Urothelium cell line (cell line): ENCODE measurements at regions not wholly inside any gene's neighbourhood (a gene's known extent, or its start where the extent isn't known, plus 50 kb on each side); places are given as distances from the start of the nearest gene placed in this dataset.
"Not testable (repeated sequence)": the region's sequence is repeated elsewhere in the genome, so short reads cannot be mapped to it uniquely, and the experiment has no call there.

Experiments used
- DNase-seq: peaks from one replicate; pipeline ENCODE4 v3.0.0; 2011; ENCODE audit warnings: low spot score, mixed read lengths
- FAIRE-seq: peaks from 2 replicates; lab custom pipeline; 2011; peaks lifted over from hg19 to GRCh38; lab: Jason Lieb, UNC

DNA sequence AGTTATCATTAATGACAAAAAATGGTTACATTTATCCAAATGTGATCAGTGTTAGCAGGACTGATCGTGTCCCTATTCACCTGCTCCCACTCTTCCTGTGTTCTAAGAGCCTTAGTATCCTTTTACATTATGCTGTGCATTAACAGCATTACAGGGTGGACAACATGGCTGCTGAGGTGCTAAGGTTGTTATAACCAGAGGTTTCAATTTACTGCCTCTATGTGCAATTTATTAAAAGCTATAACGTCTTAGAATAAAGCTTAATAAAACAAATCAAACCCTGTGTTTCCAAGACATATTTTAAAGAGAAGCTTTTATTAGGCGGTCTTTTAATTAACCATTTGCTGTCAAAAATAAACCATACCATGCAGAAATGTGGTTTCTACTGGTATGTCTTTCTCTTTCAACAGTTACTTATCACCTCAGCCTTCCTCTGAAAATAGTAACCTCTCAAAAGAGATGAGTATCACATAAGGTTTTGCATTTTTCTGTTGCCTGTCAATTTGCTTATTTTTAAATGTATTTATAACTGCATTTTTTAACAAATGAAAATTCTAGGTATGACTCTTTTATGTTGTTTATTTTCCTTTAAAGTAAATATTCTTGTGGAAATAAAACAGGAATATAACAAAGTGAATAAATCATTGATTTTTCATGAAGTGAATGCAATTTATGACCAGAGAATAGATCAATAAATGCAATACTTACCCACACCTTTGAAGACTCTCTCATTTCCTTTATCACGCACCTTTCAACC, 849.8 kb upstream of the SORCS1 start:
- no peak for DNase-seq
- no peak for FAIRE-seq

DNA sequence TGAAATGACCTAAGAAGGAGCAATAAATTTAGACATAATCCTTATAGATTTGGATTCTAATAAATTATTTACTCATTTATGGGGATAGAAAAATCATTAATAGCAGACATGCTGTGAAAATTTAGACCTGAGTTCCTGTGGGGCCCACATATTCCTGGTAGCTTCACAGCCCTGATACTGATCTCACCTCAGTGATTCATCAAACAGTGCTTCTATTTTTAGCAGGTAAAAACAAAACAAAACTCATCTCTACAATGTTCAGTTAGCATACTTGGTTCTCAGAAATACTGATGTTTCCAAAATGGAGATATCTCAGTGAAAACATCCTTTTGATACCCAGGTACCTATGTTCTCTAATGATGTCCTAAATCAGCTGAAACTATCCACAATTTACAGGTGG, 841.1 kb upstream of the SORCS1 start:
- no peak for DNase-seq
- no peak for FAIRE-seq

DNA sequence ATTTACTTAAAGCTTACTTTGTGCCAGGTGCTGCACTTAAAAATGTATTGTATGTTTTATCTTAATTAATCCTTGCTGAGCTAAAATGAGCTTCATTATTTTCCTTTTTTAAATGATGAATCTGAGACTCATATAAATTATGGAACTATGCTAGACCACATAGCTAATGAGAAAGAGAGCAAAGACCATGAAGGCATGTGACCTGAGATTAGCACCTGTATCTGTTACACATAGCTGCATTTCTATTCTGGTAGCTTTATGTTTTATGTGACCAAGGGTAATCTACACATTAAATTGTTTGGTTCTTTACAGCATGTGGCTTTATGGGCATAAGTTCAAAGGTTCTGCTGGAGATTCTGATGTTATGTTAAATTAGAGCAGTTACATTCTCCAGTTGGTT, 839.1 kb upstream of the SORCS1 start:
- no peak for DNase-seq
- FAIRE-seq: no peak

DNA sequence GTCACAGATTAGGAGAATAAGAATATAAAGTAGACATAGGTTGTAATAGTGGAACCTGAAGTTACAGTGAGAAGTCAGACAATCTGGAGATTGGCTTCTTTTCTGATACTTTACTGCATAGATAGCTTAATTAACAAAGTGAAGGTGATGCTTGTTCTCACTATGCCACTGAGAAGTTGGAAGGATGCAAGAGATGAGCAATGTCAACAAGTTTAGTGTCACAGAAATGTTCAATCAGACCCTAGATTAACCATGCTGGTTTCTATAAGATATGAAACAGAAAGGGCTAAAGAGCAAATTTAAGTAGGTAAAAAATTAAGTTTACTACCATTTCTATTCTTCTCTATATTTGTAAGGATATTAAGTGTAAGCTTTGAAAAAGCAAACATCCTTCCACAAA, 838.6 kb upstream of the SORCS1 start:
- FAIRE-seq (no peak), DNase-seq (no peak)

DNA sequence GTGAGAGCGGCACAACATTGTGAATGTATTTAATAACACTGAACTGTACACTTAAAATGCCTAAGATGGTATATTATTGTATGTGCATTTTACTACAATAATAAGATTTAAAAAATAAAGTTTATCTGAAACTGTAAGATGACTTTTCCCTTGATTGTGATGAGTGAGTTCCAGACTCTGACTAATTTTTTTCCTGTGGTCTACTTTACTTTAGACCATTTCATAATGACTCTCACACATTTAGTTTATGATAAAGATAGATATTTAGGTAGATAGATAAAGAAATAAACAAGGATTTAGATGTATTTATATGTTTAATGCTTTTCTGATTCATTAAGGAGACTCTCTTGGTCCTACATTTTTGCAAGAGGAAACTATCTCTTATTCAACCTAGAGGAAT, 835.9 kb upstream of the SORCS1 start:
- DNase-seq: no peak
- no peak for FAIRE-seq

DNA sequence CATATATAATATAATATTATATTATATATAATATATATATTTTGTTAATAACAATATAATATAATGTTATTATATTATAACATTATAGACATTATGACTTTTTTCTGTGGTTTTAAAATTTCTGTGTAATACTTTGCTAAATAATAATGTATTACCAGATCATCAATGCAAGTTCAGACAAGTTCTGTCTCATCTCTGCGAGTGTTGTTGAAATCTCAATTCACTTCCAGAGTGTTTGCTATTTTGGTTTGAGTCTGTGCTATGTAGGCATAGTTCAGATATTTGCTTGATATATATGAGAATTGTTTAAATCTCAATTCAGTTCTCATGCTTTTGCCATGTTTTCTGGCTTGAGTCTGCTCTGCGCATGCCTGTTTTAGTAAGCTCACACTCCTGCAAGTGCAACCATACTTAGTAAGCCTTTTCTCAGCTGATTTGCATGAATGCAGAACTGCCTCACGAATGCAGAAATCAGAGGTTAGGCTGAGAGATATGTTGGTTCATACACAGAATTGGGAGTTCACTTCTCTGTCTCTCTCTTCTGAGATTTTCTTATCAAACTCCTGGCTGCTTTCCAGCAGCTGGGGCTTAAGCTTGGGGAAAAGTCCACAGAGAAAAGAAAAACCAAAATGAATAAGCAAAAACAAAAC, 830.2 kb upstream of the SORCS1 start:
- FAIRE-seq (no peak), DNase-seq (no peak)

DNA sequence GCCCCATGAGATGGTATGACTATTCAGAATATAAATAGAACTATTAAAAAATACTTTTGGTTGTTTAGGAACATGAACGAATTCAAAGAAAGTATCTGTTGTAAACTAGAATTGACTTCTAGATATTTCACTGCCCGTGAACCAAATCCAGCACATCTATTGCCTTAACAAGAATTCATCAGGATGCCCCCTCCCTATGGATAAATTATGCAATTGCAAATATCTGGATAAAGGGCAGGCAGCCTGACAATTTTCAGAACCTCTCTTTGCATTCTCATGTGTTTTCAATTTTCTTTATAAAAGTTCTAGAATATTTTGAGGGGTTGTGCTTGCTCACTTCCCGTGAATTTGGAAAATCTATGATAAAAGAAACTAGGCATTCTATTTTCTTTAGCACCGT, 822.1 kb upstream of the SORCS1 start:
- FAIRE-seq (no peak), DNase-seq (no peak)

DNA sequence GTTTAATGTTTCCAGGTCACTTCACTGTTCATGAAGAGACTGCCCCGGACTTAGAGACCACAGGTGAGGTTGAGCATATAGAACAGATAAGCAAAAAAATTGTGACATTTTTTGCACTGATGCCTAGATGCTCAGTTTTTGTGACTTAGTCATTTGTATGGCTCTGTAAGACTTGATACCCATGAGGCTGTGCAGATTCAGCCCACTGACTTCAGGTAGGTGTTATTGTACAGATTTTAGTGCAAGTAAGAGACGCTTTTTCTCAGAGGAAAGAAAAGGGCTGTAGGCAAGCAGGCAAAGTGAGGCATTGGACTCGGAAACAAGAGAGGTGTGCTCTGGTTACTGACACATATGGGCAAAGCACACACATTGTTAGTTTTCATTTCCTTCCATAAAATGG, 820.1 kb upstream of the SORCS1 start:
- FAIRE-seq (no peak), DNase-seq (no peak)

DNA sequence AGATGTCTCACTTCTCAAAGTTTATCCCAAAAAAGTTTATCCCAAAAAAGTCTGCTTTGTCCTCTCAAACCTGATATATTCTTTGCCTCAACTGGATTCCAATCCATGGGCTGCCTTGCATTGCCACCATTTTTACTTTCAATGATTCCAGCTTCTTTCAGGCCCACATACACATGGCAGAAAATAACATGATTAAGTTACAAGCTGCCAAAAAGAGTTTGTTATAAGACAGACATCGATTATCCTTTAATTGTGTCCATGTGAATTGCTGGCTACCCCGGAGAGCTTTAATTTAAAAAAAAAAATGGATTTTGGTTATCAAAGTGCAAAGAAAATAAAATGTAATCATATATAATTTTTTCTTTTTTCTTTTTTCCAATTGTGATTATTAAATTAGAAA, 819.6 kb upstream of the SORCS1 start:
- no peak for DNase-seq
- FAIRE-seq: no peak

DNA sequence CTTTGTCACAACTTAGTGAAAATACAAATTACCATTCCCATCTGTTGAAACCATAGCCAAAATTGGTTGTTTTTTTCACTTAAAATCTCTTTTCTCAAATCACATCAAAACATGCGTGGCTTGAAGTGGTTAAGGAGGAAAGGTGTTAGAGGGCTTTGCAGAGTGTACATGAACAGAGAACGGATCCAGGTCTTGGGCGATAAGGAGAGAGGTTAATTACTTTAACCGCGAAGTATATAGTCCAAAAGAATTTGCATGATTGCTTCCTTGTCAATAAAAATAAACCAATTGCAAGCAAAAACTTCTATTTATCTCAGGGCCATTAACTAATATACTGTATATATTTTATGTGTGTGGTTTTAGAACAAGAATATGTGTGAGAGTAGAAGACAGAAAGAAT, 813.9 kb upstream of the SORCS1 start:
- DNase-seq (no peak), FAIRE-seq (no peak)

DNA sequence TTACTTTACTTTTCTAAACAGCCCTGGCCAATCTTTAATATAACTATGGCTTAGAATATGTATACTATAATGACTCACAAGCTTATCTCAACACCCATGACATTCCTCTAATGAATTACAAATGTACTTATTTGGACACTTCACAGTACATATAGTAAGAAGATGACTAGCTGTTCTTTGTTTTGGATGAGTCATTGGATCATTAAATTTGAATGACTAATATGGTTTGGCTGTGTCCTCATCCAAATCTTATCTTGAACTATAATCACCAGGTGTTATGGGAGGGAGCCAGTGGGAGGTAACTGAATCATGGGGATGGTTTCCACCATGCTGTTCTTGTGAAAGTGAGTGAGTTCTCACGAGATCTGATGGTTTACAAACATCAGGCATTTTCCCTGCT, 807.5 kb upstream of the SORCS1 start:
- DNase-seq (peak; percentile 16), FAIRE-seq (peak; percentile 82)

DNA sequence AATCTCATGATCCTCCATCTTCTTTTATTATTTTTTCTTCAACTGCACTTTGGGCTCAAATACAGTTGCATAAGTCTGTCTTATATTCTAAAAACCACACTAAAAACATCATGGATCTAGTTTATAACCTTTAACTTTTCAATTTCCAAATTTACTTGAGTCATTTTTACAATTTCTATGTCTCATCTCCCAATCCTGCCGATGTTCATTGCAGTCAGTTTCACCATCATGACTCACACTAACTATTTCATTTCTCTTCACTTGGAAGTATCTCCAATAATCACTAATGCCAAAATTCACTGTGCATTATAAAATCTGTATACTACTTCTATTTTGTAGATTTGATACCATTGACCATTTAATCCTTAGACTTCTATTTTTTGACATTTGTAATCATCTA, 806.9 kb upstream of the SORCS1 start:
- no peak for FAIRE-seq
- DNase-seq: no peak

DNA sequence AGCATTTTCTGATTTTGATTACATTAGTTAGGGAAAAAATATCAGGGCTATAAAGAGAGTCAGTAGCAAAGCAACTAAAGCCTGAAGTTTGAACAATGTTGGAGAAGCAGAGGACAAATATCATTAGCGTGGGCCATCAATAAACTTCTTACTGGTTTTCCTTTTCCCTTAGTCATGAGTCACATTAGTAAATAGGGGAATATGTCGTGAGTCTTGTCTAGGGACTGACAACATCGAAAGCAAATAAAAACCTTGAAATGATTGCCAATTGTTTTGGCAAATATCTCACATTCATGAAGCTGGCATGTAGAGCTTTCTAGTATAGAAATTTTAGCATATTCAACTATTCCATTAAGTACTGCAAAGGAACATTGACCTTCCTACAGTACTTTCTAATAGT, 806.0 kb upstream of the SORCS1 start:
- no peak for FAIRE-seq

DNA sequence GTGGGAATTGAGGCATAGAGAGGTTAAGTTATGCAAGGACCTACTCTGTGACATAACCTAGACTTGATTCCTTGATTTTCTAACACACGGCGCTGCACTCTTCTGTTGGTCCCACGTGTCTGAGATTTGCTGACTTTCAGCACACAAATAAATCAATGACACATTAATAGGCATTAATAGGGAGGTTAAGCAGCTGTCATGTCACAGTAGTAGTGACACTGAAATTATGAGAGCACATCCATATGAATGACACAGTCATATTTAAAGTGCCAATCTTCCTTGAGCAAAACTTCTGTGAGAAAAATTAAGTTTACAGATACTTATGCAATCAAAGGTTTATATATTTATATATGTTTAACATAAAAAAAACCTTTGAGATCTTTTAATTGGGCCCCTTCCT, 805.4 kb upstream of the SORCS1 start:
- FAIRE-seq (no peak), DNase-seq (no peak)

More for the DNA sequence above, 806.0 kb upstream of the SORCS1 start:
- DNase-seq: no peak

DNA sequence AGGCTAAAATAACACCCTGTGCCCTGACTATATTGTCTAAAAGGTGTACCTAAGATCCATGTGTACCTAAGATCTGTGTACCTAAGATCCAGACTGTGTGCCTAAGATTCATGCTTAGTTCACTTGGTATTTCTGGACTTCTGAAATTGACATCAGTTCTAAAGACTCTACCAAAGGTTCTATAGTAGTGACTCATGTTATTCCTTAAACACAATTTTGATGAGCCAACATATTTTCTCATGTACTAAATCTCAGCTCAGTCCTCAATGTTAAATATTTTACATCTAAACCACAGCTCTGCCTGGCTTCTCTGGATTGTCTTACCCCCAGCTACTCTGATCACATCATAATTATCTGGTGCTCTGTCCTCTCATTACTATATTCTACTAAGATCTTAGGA, 802.3 kb upstream of the SORCS1 start:
- FAIRE-seq (no peak), DNase-seq (no peak)

DNA sequence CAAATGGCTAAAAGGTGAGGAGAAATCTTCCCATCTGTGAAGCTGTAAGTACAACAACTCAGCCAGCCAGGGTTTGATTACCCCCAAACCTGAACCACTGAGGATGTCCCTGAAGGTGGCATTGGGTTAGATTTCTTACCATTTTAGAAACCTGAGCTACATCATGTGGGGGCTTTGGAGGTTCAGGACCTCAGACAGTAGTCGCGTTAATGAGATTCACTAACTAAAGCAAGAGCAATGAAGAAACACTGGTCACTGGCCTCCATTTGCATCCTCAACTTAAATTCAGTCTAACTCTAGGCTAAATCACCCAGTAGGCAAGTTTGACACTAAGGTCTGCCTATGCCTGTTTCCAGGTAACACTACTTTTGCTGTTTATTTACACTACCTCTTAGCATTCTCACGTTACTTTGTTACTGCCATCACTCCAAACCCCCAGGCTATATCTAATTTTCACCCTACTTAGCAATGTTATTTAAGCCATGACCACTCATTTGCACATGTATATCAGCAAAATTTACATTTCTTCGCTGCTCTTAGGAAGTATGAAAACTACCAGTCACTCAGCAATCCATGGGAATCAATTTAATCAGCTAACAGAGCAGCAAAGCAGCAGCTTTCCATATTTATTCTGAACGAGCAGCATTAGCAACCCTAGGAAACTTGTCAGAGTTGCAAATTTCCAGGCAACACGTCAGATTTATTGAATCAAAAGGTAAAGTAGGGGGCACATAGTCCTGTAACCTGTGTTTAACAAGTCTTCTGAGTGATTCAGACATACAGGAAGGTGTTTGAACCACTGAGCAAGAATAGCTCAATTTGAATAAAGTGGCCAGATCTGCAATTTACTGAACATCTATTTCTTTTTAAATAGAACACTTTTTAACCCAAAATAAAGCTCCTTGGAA, 788.4 kb upstream of the SORCS1 start:
- FAIRE-seq (no peak), DNase-seq (no peak)

DNA sequence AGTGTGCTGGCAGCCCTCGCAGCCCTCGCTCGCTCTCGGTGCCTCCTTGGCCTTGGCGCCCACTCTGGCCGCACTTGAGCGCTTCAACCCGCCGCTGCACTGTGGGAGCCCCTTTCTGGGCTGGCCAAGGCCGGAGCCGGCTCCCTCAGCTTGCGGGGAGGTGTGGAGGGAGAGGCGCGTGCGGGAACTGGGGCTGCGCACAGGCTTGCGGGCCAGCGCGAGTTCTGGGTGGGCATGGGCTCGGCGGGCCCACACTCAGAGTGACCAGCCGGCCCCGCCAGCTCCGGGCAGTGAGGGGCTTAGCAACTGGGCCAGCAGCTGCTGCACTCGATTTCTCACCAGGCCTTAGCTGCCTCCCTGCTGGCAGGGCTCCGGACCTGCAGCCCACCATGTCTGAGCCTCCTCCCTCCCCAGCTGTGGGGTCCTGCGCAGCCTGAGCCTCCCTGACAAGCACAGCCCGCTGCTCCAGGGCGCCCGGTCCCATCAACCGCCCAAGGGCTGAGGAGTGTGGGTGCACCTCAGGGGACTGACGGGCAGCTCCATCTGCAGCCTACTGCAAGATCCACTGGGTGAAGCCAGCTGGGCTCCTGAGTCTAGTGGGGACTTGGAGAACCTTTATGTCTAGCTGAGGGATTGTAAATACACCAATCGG, 786.0 kb upstream of the SORCS1 start:
- not testable (repeated sequence) for FAIRE-seq, DNase-seq

DNA sequence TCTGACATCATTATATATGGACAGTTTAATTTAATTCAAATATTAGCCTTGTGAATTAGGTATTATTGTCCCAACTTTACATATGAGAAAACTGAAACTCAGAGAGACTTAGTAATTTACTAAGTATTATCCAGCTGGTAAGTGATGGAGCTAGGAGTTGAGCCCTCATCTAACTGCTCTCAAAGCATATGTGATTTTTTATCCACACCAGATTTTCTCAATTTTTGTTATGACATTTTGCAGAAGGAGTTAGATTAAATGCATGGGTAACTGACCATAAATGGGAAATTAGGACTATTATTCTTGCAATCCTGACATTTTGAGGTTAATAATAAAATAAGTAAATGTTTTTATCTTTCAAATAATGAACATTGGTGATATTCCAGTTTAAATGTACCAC, 778.3 kb upstream of the SORCS1 start:
- FAIRE-seq (no peak), DNase-seq (no peak)

DNA sequence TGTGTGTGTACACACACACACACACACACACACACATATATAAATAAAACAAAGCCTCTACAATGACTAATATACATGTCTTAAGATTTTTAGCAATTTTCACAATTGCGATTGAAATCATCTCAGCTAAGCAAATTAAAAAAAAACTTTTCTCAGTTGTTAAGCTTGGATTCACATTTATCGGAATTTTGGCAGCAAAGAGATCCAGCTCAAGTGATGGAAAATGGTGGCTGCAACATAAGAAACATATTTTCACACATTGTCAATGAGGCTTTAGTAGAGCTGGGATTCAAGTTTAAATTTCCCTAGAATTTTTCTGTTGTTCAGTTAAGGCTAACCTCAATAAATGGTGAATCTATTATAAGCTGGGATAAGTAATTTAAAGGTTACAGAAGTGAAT, 768.6 kb upstream of the SORCS1 start:
- DNase-seq (no peak), FAIRE-seq (no peak)

DNA sequence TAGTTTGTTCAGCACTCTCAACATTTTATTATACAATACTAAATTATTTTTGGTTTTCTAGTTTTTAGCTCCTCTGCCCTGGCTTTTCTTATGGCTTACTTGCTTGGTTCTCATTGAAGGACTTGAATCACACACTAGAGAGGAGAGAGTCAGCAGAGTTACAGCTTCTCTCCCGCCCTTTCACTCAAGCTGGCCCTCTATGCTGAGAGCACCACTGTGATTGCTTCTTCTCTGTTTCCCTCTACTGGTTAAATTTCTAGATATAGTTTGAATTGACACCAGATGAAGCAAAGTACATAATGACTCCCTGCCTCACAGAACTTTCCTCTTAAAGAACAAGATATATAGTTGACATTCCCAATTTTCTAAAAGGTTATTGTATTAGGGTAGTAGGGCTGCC, 767.3 kb upstream of the SORCS1 start:
- no peak for FAIRE-seq
- DNase-seq: no peak

DNA sequence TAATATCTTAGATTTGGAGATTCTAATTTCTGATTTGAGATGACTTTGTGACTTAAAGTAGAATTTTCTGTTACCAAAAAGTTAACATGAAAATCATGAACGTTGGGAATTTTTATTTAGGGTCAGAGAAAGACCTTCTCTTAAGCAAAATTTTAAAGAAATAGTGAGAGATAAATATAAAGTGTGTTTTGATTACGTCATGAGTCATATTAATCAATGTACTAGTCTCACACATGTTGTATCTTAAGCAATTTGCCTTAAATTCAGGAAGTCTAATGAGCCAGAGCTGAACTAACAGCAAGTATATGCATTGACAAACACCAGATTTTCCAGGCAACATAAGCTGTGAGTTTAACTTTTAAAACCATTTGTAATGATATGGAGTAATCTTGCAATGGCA, 765.5 kb upstream of the SORCS1 start:
- FAIRE-seq: no peak
- no peak for DNase-seq
